ENCODE measurements at regions not wholly inside any gene's neighbourhood (a gene's known extent, or its start where the extent isn't known, plus 50 kb on each side); places are given as distances from the start of the nearest gene placed in this dataset.
"Not testable (repeated sequence)": the region's sequence is repeated elsewhere in the genome, so short reads cannot be mapped to it uniquely, and the experiment has no call there.

GRCh38 chr14:104230946-104231345 is 92.6 kb downstream of the KIF26A start:
- H3K27me3 Mint-ChIP-seq: no peaks in the 10 kb centered on the region
- no peak overlapping the region for H3K4me3 Mint-ChIP-seq

GRCh38 chr14:104232070-104232484 is 93.7 kb downstream of the KIF26A start:
- CTCF ChIA-PET: interaction anchor here (0.6 kb wide), 1 partner anchor 255 kb away, joined by 3 read pairs; no protein-coding TSS in a partner anchor
- POLR2A ChIA-PET: no interaction called here

More at GRCh38 chr14:104230946-104231345, 92.6 kb downstream of the KIF26A start:
- Mint-ChIP-seq H3K36me3 (ENCODE audit: low read depth) (peaks cover 22% of the 10 kb centered on the region), H3K27ac (no peak overlapping the region), H3K9me3 (peaks cover 27% of the 10 kb centered on the region), H3K4me1 (peaks cover 29% of the 10 kb centered on the region)
- ChIA-PET POLR2A (no interaction called here), CTCF (no interaction called here)
- DNase-seq: no peak

GRCh38 chr14:104234007-104234786 is 95.8 kb downstream of the KIF26A start:
- H3K9me3 Mint-ChIP-seq: peaks cover 20% of the 10 kb centered on the region
- POLR2A ChIA-PET; H3K27ac Mint-ChIP-seq; DNase-seq; H3K4me1 Mint-ChIP-seq; CTCF ChIA-PET; H3K27me3 Mint-ChIP-seq; H3K4me3 Mint-ChIP-seq; H3K36me3 Mint-ChIP-seq (ENCODE audit: low read depth): not testable (repeated sequence)

More at GRCh38 chr14:104232070-104232484, 93.7 kb downstream of the KIF26A start:
- Mint-ChIP-seq H3K36me3 (ENCODE audit: low read depth) (peaks cover 17% of the 10 kb centered on the region), H3K9me3 (peaks cover 30% of the 10 kb centered on the region), H3K27ac (no peak overlapping the region), H3K4me1 (peaks cover 18% of the 10 kb centered on the region), H3K4me3 (no peak overlapping the region), H3K27me3 (no peaks in the 10 kb centered on the region)
- no peak for DNase-seq

- H3K36me3 Mint-ChIP-seq (ENCODE audit: low read depth): peaks cover 7% of the 10 kb centered on the region
- H3K4me3 Mint-ChIP-seq: no peak overlapping the region
- peaks cover 20% of the 10 kb centered on the region for H3K9me3 Mint-ChIP-seq
- no peaks in the 10 kb centered on the region for H3K4me1 Mint-ChIP-seq
- DNase-seq: no peak
- no peaks in the 10 kb centered on the region for H3K27me3 Mint-ChIP-seq
- H3K27ac Mint-ChIP-seq: no peak overlapping the region
- ChIA-PET POLR2A (no interaction called here), CTCF (no interaction called here)
These were observed 97.3 kb downstream of the KIF26A start for GRCh38 chr14:104235686-104236085.

- Mint-ChIP-seq H3K27me3 (no peaks in the 10 kb centered on the region), H3K9me3 (peaks cover 20% of the 10 kb centered on the region), H3K27ac (no peak overlapping the region), H3K4me1 (no peaks in the 10 kb centered on the region), H3K4me3 (no peak overlapping the region), H3K36me3 (ENCODE audit: low read depth) (peaks cover 7% of the 10 kb centered on the region)
- DNase-seq: no peak
- ChIA-PET CTCF (no interaction called here), POLR2A (no interaction called here)
These were observed 99.5 kb downstream of the KIF26A start for GRCh38 chr14:104237651-104238423.

- Mint-ChIP-seq H3K4me3 (no peak overlapping the region), H3K9me3 (peaks cover 20% of the 10 kb centered on the region), H3K27ac (no peak overlapping the region), H3K36me3 (ENCODE audit: low read depth) (peaks cover 2% of the 10 kb centered on the region), H3K4me1 (no peaks in the 10 kb centered on the region), H3K27me3 (no peaks in the 10 kb centered on the region)
- DNase-seq: no peak
- POLR2A ChIA-PET: no interaction called here
- CTCF ChIA-PET: no interaction called here
These were observed 100.2 kb downstream of the KIF26A start for GRCh38 chr14:104238424-104239184.

GRCh38 chr14:104239185-104239775 is 100.9 kb downstream of the KIF26A start:
- DNase-seq: no peak
- Mint-ChIP-seq H3K9me3 (peaks cover 17% of the 10 kb centered on the region), H3K27me3 (no peaks in the 10 kb centered on the region), H3K27ac (no peak overlapping the region), H3K4me1 (no peaks in the 10 kb centered on the region), H3K4me3 (no peak overlapping the region), H3K36me3 (ENCODE audit: low read depth) (no peaks in the 10 kb centered on the region)
- ChIA-PET CTCF (no interaction called here), POLR2A (no interaction called here)

- no peak for DNase-seq
- no peak overlapping the region for H3K4me3 Mint-ChIP-seq
- H3K27ac Mint-ChIP-seq: no peak overlapping the region
- no peaks in the 10 kb centered on the region for H3K4me1 Mint-ChIP-seq
- ChIA-PET POLR2A (no interaction called here), CTCF (no interaction called here)
- H3K27me3 Mint-ChIP-seq: no peaks in the 10 kb centered on the region
- H3K9me3 Mint-ChIP-seq: peaks cover 11% of the 10 kb centered on the region
- no peaks in the 10 kb centered on the region for H3K36me3 Mint-ChIP-seq (ENCODE audit: low read depth)
These were observed 101.5 kb downstream of the KIF26A start for GRCh38 chr14:104239861-104240301.

GRCh38 chr14:104240434-104241157 is 102.2 kb downstream of the KIF26A start:
- Mint-ChIP-seq H3K4me3 (no peak overlapping the region), H3K27me3 (no peaks in the 10 kb centered on the region), H3K4me1 (no peaks in the 10 kb centered on the region), H3K9me3 (peaks cover 11% of the 10 kb centered on the region), H3K27ac (no peak overlapping the region), H3K36me3 (ENCODE audit: low read depth) (no peaks in the 10 kb centered on the region)
- CTCF ChIA-PET: no interaction called here
- DNase-seq: no peak
- POLR2A ChIA-PET: no interaction called here

- H3K4me3 Mint-ChIP-seq: no peak overlapping the region
- ChIA-PET CTCF (no interaction called here), POLR2A (no interaction called here)
These were observed 104.8 kb downstream of the KIF26A start for GRCh38 chr14:104243200-104243599.

GRCh38 chr14:104244221-104245011 is 106.0 kb downstream of the KIF26A start:
- no peaks in the 10 kb centered on the region for H3K36me3 Mint-ChIP-seq (ENCODE audit: low read depth)

More at GRCh38 chr14:104243200-104243599, 104.8 kb downstream of the KIF26A start:
- Mint-ChIP-seq H3K36me3 (ENCODE audit: low read depth) (no peaks in the 10 kb centered on the region), H3K4me1 (no peaks in the 10 kb centered on the region), H3K9me3 (peaks cover 3% of the 10 kb centered on the region), H3K27me3 (no peaks in the 10 kb centered on the region), H3K27ac (no peak overlapping the region)
- no peak for DNase-seq

GRCh38 chr14:104245075-104245474 is 106.7 kb downstream of the KIF26A start:
- DNase-seq: no peak
- H3K27me3 Mint-ChIP-seq: no peaks in the 10 kb centered on the region
- POLR2A ChIA-PET: no interaction called here
- no peaks in the 10 kb centered on the region for H3K4me1 Mint-ChIP-seq
- CTCF ChIA-PET: no interaction called here
- H3K4me3 Mint-ChIP-seq: no peak overlapping the region
- H3K36me3 Mint-ChIP-seq (ENCODE audit: low read depth): no peaks in the 10 kb centered on the region
- H3K9me3 Mint-ChIP-seq: peaks cover 3% of the 10 kb centered on the region
- H3K27ac Mint-ChIP-seq: no peak overlapping the region

More at GRCh38 chr14:104244221-104245011, 106.0 kb downstream of the KIF26A start:
- ChIA-PET CTCF (no interaction called here), POLR2A (no interaction called here)
- H3K27ac Mint-ChIP-seq: no peak overlapping the region
- H3K27me3 Mint-ChIP-seq: no peaks in the 10 kb centered on the region
- no peak for DNase-seq
- H3K4me3 Mint-ChIP-seq: no peak overlapping the region
- peaks cover 3% of the 10 kb centered on the region for H3K9me3 Mint-ChIP-seq
- no peaks in the 10 kb centered on the region for H3K4me1 Mint-ChIP-seq

All from activated CD4-positive, alpha-beta memory T cell treated with anti-CD3 and anti-CD28 coated beads, Interleukin-2, amount 10 ng/mL, durations not matched to agents 7 days and 5 days (primary cell).